AG09309 (cell line): ENCODE measurements at regions not wholly inside any gene's neighbourhood (a gene's known extent, or its start where the extent isn't known, plus 50 kb on each side); places are given as distances from the start of the nearest gene placed in this dataset.

Experiments used
- DNase-seq: peaks from one replicate; pipeline ENCODE4 v3.0.0-alpha.2; 2010; ENCODE audit warnings: low read depth
- H3K4me3 ChIP-seq: 2 replicates; pipeline ENCODE4 v1.5.1; 2011; ENCODE audit warnings: mild to moderate bottlenecking, low read depth, low read length, moderate library complexity; ENCODE audit not compliant: control insufficient read depth
- TF ChIP-seq, protein P1 (sequence below): IDR thresholded peaks from 2 replicates; pipeline ENCODE4 v1.5.1; 2011; ENCODE audit warnings: mild to moderate bottlenecking, low read depth, low read length, inconsistent platforms; ENCODE audit not compliant: insufficient read depth, control insufficient read depth; ENCODE audit errors: missing control alignments

DNA sequence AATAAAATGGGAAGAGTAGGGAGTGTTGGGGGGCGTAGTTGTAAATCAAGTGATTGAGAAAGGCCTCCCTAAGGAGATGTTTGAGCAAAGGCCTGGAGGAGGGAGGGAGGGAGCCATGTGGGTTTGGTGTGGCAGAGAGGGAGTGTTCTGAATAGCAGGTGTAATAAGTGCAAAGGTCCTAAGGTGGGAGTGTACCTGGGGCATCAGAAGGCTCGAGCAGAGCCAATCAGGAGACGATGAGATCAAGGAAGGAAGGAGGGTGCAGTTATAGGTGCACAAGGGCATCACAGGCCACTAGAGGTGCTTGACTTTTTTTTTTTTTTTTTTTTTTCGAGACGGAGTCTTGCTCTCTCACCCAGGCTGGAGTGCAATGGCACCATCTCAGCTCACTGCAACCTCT, 77.9 kb upstream of the PLXNC1 start:
- no peak overlapping the region for H3K4me3 ChIP-seq
- DNase-seq: no peak
- TF ChIP-seq, protein P1, sequence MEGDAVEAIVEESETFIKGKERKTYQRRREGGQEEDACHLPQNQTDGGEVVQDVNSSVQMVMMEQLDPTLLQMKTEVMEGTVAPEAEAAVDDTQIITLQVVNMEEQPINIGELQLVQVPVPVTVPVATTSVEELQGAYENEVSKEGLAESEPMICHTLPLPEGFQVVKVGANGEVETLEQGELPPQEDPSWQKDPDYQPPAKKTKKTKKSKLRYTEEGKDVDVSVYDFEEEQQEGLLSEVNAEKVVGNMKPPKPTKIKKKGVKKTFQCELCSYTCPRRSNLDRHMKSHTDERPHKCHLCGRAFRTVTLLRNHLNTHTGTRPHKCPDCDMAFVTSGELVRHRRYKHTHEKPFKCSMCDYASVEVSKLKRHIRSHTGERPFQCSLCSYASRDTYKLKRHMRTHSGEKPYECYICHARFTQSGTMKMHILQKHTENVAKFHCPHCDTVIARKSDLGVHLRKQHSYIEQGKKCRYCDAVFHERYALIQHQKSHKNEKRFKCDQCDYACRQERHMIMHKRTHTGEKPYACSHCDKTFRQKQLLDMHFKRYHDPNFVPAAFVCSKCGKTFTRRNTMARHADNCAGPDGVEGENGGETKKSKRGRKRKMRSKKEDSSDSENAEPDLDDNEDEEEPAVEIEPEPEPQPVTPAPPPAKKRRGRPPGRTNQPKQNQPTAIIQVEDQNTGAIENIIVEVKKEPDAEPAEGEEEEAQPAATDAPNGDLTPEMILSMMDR: no peak

DNA sequence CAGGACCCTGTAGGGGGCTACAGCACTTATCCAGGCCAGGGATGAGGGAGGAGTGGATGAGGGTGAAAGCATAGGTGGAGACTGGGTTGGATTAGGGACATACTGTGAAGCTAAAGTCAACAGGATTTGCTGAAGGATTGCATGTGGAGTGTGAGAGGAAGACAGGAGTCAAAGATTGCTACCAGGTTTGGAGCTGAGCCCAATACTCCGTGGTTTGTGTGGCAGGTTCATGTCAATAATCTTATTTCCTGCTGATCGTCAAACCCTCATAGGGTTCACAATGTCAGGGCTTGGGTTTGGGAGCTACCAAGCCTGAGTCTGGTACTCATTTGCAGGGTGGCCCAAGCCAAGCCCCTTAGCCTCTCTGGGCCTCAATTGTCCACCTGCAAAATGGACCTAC, 77.1 kb upstream of the PLXNC1 start:
- DNase-seq: no peak
- TF ChIP-seq, protein P1: no peak
- H3K4me3 ChIP-seq: no peak overlapping the region

DNA sequence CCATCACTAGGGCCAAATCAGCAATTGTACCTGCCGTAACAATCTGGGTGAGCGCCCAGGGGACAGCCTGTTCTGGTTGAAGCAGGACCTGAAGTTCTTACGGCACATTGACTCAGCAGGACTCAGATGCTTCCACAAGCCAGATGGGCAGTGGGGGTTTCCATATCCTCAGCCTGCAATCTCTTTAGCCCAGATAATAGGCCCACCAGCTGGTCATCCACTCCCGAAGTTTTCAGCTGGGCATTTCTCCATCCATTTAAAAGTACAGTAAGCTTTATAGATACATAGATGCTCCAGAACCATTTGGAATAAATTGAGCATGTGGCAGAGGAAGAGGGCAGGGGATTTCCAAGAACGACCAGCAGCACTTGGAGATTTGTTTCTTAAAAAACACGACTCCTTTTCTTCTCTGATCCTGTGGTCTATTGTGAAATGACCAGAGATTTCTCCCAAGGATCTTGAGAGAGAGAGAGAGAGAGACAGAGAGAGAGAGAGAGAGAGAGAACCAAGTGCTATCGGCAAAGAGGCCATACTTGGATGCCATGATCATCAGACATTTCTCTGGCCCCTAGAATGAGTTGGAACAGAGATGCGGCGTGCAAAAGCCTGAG, 74.8 kb upstream of the PLXNC1 start:
- H3K4me3 ChIP-seq: no peak overlapping the region
- TF ChIP-seq, protein P1: no peak
- no peak for DNase-seq

DNA sequence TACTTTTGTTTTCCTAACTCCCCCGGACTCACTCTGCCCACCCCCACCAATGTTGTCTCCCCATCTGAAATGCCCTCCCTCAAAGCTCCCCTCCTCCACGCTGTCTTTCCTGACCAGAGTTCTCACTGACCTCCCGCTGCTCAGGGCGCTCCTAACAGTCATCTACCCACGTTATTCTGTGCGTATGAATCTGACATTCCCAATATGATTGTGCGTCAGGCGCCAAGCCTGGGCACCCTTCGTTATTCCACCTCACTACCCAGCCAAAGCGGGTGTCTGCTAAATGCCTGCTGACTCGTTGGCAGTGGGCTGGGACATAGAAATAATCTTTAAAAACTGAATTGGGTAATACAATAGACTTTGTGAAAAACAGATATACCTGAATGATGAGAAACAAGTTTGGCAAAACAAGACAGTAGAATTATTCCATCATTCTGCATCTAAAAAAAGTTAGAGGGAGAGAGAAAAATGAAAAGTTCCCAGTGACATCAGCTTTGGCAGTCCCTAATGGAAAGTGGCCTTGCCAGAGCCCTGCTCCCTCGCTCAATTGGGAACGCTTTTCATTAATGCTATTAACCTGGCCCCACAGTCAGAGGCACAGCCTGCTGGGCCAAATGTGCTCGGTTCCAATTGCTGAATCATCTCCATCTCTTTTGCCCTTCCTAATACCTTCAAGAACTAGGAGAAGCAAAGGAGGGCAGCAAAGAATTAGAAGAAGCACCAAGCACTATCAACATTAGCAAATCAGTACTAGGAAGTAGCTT, 74.0 kb upstream of the PLXNC1 start:
- TF ChIP-seq, protein P1: peak; percentile 5
- no peak for DNase-seq
- no peak overlapping the region for H3K4me3 ChIP-seq

DNA sequence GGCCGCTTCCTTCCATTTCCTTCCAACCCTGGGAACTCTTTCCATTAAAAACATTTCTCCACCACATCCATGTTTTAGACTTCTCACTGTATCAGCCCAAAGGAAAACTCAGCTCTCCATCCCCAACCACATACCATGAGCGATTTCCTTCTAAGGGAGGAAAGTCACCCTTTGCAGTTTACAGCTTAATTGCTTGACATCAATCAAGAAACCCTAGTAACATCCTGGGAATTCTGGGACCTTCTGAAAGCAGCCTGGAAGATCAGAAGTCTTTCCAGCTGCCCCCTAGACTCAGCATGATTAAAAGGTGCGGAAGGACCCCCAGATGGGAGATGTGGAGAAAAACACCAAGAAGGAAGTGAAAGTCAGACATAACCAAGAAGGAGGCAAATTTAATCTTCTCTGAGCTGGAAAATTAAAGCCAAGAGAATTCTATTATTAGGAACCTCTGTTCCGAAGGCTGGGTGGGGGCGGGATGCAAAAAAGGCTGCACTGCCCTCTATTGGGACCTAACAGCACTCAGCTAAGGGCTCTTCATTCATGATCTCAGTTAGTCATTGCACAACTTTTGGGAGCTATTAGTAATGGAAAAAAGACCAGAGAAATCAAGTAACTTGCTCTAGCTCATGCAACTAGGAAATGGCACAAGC, 73.3 kb upstream of the PLXNC1 start:
- no peak overlapping the region for H3K4me3 ChIP-seq
- peak; percentile 91 for DNase-seq
- TF ChIP-seq, protein P1: peak; percentile 77

DNA sequence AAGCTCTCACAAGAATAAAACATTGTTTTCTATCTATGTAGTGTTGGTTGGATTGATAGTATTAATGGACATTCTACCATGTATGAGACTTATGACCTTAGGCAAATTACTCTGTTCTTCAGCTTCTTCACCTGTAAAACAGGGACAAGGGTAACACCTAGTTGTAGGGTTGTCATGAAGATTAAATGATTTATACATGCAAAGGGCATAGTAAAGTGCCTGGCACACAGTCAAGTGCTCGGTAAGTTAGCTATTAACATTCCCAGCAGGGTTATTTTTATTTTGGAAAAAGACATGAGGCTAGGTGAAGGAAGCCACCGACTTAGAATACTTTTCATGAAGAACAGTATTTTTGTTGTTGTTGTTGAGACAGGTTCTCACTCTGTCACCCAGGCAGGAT, 71.2 kb upstream of the PLXNC1 start:
- no peak for DNase-seq
- TF ChIP-seq, protein P1: no peak
- H3K4me3 ChIP-seq: no peak overlapping the region
